ENCODE measurements at regions not wholly inside any gene's neighbourhood (a gene's known extent, or its start where the extent isn't known, plus 50 kb on each side); places are given as distances from the start of the nearest gene placed in this dataset.

GRCh38 chr14:98189944-98190343 lies 1082.1 kb downstream of the BCL11B start:
- Mint-ChIP-seq H3K36me3 (ENCODE audit: low read depth, unreplicated experiment) (no peaks in the 10 kb centered on the region), H3K4me3 (ENCODE audit: unreplicated experiment) (no peak overlapping the region), H3K27ac (ENCODE audit: unreplicated experiment) (no peak overlapping the region), H3K4me1 (ENCODE audit: low read depth, unreplicated experiment) (no peaks in the 10 kb centered on the region), H3K27me3 (ENCODE audit: low read depth, unreplicated experiment) (peaks cover 14% of the 10 kb centered on the region), H3K9me3 (ENCODE audit: unreplicated experiment) (no peaks in the 10 kb centered on the region)
- Histone ChIP-seq H3K4me1 (ENCODE audit: insufficient read depth, low read length) (no peaks in the 10 kb centered on the region), H3K9me3 (ENCODE audit: insufficient read depth, low read depth, low read length) (no peaks in the 10 kb centered on the region), H3K9ac (ENCODE audit: low read length) (no peak overlapping the region), H3K79me2 (ENCODE audit: insufficient read depth, low read length) (no peaks in the 10 kb centered on the region), H3K4me3 (ENCODE audit: insufficient read depth, low read depth, low read length) (no peak overlapping the region), H3K36me3 (ENCODE audit: insufficient read depth, low read length) (no peaks in the 10 kb centered on the region), H2AFZ (ENCODE audit: low read depth, low read length) (no peak overlapping the region), H3K27me3 (ENCODE audit: insufficient read depth, low read length) (no peaks in the 10 kb centered on the region), H3K27ac (ENCODE audit: low read depth, low read length) (no peak overlapping the region), H4K20me1 (ENCODE audit: insufficient read depth, low read length) (no peaks in the 10 kb centered on the region), H3K4me2 (ENCODE audit: low read length) (no peak overlapping the region)
- no peak for FAIRE-seq
- no peak for DNase-seq (ENCODE audit: low read depth)
- TF ChIP-seq CTCF (IDR thresholded peaks at IDR 0.05; ENCODE audit: insufficient read depth, low read depth, low read length) (no peak), EZH2 (IDR thresholded peaks at IDR 0.05; ENCODE audit: insufficient read depth, low read length) (no peak)

GRCh38 chr14:98192946-98193345 lies 1079.1 kb downstream of the BCL11B start:
- TF ChIP-seq CTCF (IDR thresholded peaks at IDR 0.05; ENCODE audit: insufficient read depth, low read depth, low read length) (no peak), EZH2 (IDR thresholded peaks at IDR 0.05; ENCODE audit: insufficient read depth, low read length) (no peak)
- no peak overlapping the region for H3K4me2 ChIP-seq (ENCODE audit: low read length)
- no peak overlapping the region for H3K4me3 ChIP-seq (ENCODE audit: insufficient read depth, low read depth, low read length)
- no peaks in the 10 kb centered on the region for H3K36me3 Mint-ChIP-seq (ENCODE audit: low read depth, unreplicated experiment)
- no peaks in the 10 kb centered on the region for H3K9me3 ChIP-seq (ENCODE audit: insufficient read depth, low read depth, low read length)
- no peaks in the 10 kb centered on the region for H3K79me2 ChIP-seq (ENCODE audit: insufficient read depth, low read length)
- H3K27me3 Mint-ChIP-seq (ENCODE audit: low read depth, unreplicated experiment) = peaks cover 26% of the 10 kb centered on the region
- FAIRE-seq (no peak), DNase-seq (ENCODE audit: low read depth) (no peak)
- H3K27me3 ChIP-seq (ENCODE audit: insufficient read depth, low read length) = no peaks in the 10 kb centered on the region
- H3K4me3 Mint-ChIP-seq (ENCODE audit: unreplicated experiment) = no peak overlapping the region
- H3K27ac ChIP-seq (ENCODE audit: low read depth, low read length) = no peak overlapping the region
- no peaks in the 10 kb centered on the region for H3K36me3 ChIP-seq (ENCODE audit: insufficient read depth, low read length)
- no peaks in the 10 kb centered on the region for H3K4me1 ChIP-seq (ENCODE audit: insufficient read depth, low read length)
- H3K9ac ChIP-seq (ENCODE audit: low read length) = no peak overlapping the region
- H3K4me1 Mint-ChIP-seq (ENCODE audit: low read depth, unreplicated experiment) = peaks cover 3% of the 10 kb centered on the region
- H3K9me3 Mint-ChIP-seq (ENCODE audit: unreplicated experiment) = no peaks in the 10 kb centered on the region
- H3K27ac Mint-ChIP-seq (ENCODE audit: unreplicated experiment) = no peak overlapping the region
- H4K20me1 ChIP-seq (ENCODE audit: insufficient read depth, low read length) = no peaks in the 10 kb centered on the region
- H2AFZ ChIP-seq (ENCODE audit: low read depth, low read length) = no peak overlapping the region

- no peak overlapping the region for H2AFZ ChIP-seq (ENCODE audit: low read depth, low read length)
- H3K4me3 ChIP-seq (ENCODE audit: insufficient read depth, low read depth, low read length) = no peak overlapping the region
- H3K9me3 Mint-ChIP-seq (ENCODE audit: unreplicated experiment) = no peaks in the 10 kb centered on the region
- FAIRE-seq (no peak), DNase-seq (ENCODE audit: low read depth) (no peak)
- no peaks in the 10 kb centered on the region for H3K36me3 Mint-ChIP-seq (ENCODE audit: low read depth, unreplicated experiment)
- H4K20me1 ChIP-seq (ENCODE audit: insufficient read depth, low read length) = no peaks in the 10 kb centered on the region
- peaks cover 2% of the 10 kb centered on the region for H3K27me3 ChIP-seq (ENCODE audit: insufficient read depth, low read length)
- H3K9ac ChIP-seq (ENCODE audit: low read length) = no peak overlapping the region
- no peak overlapping the region for H3K4me2 ChIP-seq (ENCODE audit: low read length)
- no peak overlapping the region for H3K4me3 Mint-ChIP-seq (ENCODE audit: unreplicated experiment)
- peaks cover 7% of the 10 kb centered on the region for H3K4me1 Mint-ChIP-seq (ENCODE audit: low read depth, unreplicated experiment)
- TF ChIP-seq CTCF (IDR thresholded peaks at IDR 0.05; ENCODE audit: insufficient read depth, low read depth, low read length) (no peak), EZH2 (IDR thresholded peaks at IDR 0.05; ENCODE audit: insufficient read depth, low read length) (no peak)
- no peaks in the 10 kb centered on the region for H3K4me1 ChIP-seq (ENCODE audit: insufficient read depth, low read length)
- no peaks in the 10 kb centered on the region for H3K9me3 ChIP-seq (ENCODE audit: insufficient read depth, low read depth, low read length)
- peaks cover 31% of the 10 kb centered on the region for H3K27me3 Mint-ChIP-seq (ENCODE audit: low read depth, unreplicated experiment)
- no peak overlapping the region for H3K27ac Mint-ChIP-seq (ENCODE audit: unreplicated experiment)
- no peak overlapping the region for H3K27ac ChIP-seq (ENCODE audit: low read depth, low read length)
- no peaks in the 10 kb centered on the region for H3K79me2 ChIP-seq (ENCODE audit: insufficient read depth, low read length)
- H3K36me3 ChIP-seq (ENCODE audit: insufficient read depth, low read length) = no peaks in the 10 kb centered on the region
These were observed 1077.2 kb downstream of the BCL11B start for GRCh38 chr14:98194821-98195220.

Measured in astrocyte (in vitro differentiated cells and primary cell).